HepG2 (cell line): ENCODE measurements at regions not wholly inside any gene's neighbourhood (a gene's known extent, or its start where the extent isn't known, plus 50 kb on each side); places are given as distances from the start of the nearest gene placed in this dataset.

Source experiments
- ATAC-seq: fragments of 200-7000 bp; cut with Tn5 transposase; 3 replicates; pipeline ENCODE4 v1.9.1; 2020; ENCODE audit warnings: mild to moderate bottlenecking, moderate library complexity
- BruUV-seq: library from RNA; stranded (reverse); fragments of 400-500 nt; replicated peaks from 2 replicates; lab custom pipeline; 2021; lab: Mats Ljungman, UMichigan
- CTCF ChIA-PET: fragments of 300-600 bp; formaldehyde crosslinking; extraction: SDS; loops from one replicate; lab custom pipeline; 2021; ENCODE audit warnings: low total read pairs, inconsistent platforms, low intra/inter-chr PET ratio; lab: Yijun Ruan, JAX
- POLR2A ChIA-PET: fragments of 350-600 bp; sonication (Branson Sonifier 250); formaldehyde crosslinking; loops from one replicate; lab custom pipeline; 2020; ENCODE audit warnings: antibody characterized with exemption, inconsistent platforms; lab: Yijun Ruan, JAX
- DNase-seq: peaks from one replicate; pipeline ENCODE4 v3.0.0-alpha.2; 2015; ENCODE audit warnings: low spot score
- FAIRE-seq: peaks from 3 replicates; lab custom pipeline; 2011; peaks lifted over from hg19 to GRCh38; lab: Jason Lieb, UNC
- H2AFZ ChIP-seq: one replicate; pipeline ENCODE4 v1.6.1; 2011; ENCODE audit warnings: low read length, inconsistent platforms
- H3K27ac ChIP-seq: fragments of 300-600 bp; 3 replicates; pipeline ENCODE4 v1.8.0; 2011; ENCODE audit warnings: mixed run types, mild to moderate bottlenecking, mixed read lengths, low read length, inconsistent platforms; ENCODE audit not compliant: insufficient read depth; ENCODE audit errors: extremely low read length
- H3K27me3 ChIP-seq, 2 experiments: fragments of 200-600 bp in 1 of 2; 2 replicates in 1 of 2; 3 replicates in 1 of 2; pipeline versions ENCODE4 v1.6.0 to v1.8.0; 2011; ENCODE audit warnings: low read length in 2 of 2, mild to moderate bottlenecking in 2 of 2, moderate library complexity in 2 of 2, inconsistent platforms in 1 of 2; ENCODE audit not compliant: insufficient read depth in 2 of 2, control insufficient read depth in 1 of 2
- H3K36me3 ChIP-seq, 2 experiments: fragments of 200-600 bp in 1 of 2; replicated peaks in 1 of 2; 2 replicates in 1 of 2; 3 replicates in 1 of 2; pipeline versions ENCODE4 v1.5.1 to v1.8.0; 2011; ENCODE audit warnings: low read length in 2 of 2, inconsistent platforms in 1 of 2; ENCODE audit not compliant: insufficient read depth in 2 of 2, control insufficient read depth in 1 of 2
- H3K4me1 ChIP-seq: 2 replicates; pipeline ENCODE4 v1.5.1; 2012; ENCODE audit warnings: low read length, inconsistent platforms; ENCODE audit not compliant: insufficient read depth
- H3K4me2 ChIP-seq: 2 replicates; pipeline ENCODE4 v1.6.0; 2011; ENCODE audit warnings: low read depth, low read length, inconsistent platforms
- H3K4me3 ChIP-seq, 3 experiments: fragments of 200-600 bp in 1 of 3; sonication (generic), shearing (Covaris generic) in 1 of 3; replicated peaks in 1 of 3; 2 replicates each; pipeline ENCODE4 v1.5.1; 2011 to 2016; ENCODE audit warnings: low read length in 3 of 3, inconsistent platforms in 2 of 3, low read depth in 2 of 3, mild to moderate bottlenecking in 2 of 3, control low read depth in 1 of 3, mixed read lengths in 1 of 3; ENCODE audit not compliant: insufficient read depth in 1 of 3
- H3K79me2 ChIP-seq: one replicate; pipeline ENCODE4 v1.6.1; 2011; ENCODE audit warnings: low read length, inconsistent platforms; ENCODE audit not compliant: insufficient read depth
- H3K9ac ChIP-seq: 2 replicates; pipeline ENCODE4 v1.6.0; 2011; ENCODE audit warnings: mild to moderate bottlenecking, low read depth, low read length, inconsistent platforms; ENCODE audit not compliant: insufficient read depth
- H3K9me3 ChIP-seq: 2 replicates; pipeline ENCODE4 v1.5.1; 2012; ENCODE audit warnings: mild to moderate bottlenecking, low read length
- H4K20me1 ChIP-seq: 2 replicates; pipeline ENCODE4 v1.6.0; 2011; ENCODE audit warnings: inconsistent platforms, mild to moderate bottlenecking, low read length, moderate library complexity; ENCODE audit not compliant: insufficient read depth
- ATF4 ChIP-seq, 2 experiments: fragments of 450-650 bp in 1 of 2; sonication (generic) in 1 of 2; formaldehyde crosslinking; IDR thresholded peaks; 2 replicates each; pipeline versions ENCODE4 v1.5.0 to v1.8.0; 2020 to 2022; ENCODE audit warnings: mild to moderate bottlenecking in 1 of 2, missing genetic modification reagents in 1 of 2
- CENPX ChIP-seq: sonication (generic); formaldehyde crosslinking; IDR thresholded peaks from 2 replicates; pipeline ENCODE4 v1.9.0; 2021; ENCODE audit warnings: mild to moderate bottlenecking, missing genetic modification reagents, moderate library complexity
- E2F5 ChIP-seq: sonication (generic); formaldehyde crosslinking; conservative IDR thresholded peaks from 2 replicates; pipeline ENCODE4 v1.4.0; 2020; ENCODE audit warnings: missing genetic modification reagents
- ERF ChIP-seq: IDR thresholded peaks from 2 replicates; pipeline ENCODE4 v1.6.1; 2018; ENCODE audit warnings: missing biosample characterization, missing genetic modification reagents
- MEF2D ChIP-seq: sonication (generic); formaldehyde crosslinking; IDR thresholded peaks from 2 replicates; pipeline ENCODE4 v1.5.1; 2020; ENCODE audit warnings: mild to moderate bottlenecking, missing genetic modification reagents
- NFYC ChIP-seq: IDR thresholded peaks from 2 replicates; pipeline ENCODE4 v1.6.1; 2016; ENCODE audit warnings: missing genetic modification reagents, missing compliant biosample characterization
- PRPF4 ChIP-seq: fragments of 200-400 bp; formaldehyde crosslinking; IDR thresholded peaks from 2 replicates; pipeline ENCODE4 v1.6.1; 2016; ENCODE audit warnings: low read length, low read depth; ENCODE audit not compliant: poor library complexity, severe bottlenecking
- REXO4 ChIP-seq: sonication (generic); formaldehyde crosslinking; IDR thresholded peaks from 2 replicates; pipeline ENCODE4 v1.8.0; 2022; ENCODE audit warnings: missing genetic modification reagents, mild to moderate bottlenecking, borderline replicate concordance
- RFX5 ChIP-seq: IDR thresholded peaks from 2 replicates; pipeline ENCODE4 v1.6.1; 2011; ENCODE audit warnings: low read depth, low read length, improper control_type of control experiment
- SP1 ChIP-seq, 2 experiments: fragments of 450-650 bp in 1 of 2; sonication (generic) in 1 of 2; formaldehyde crosslinking in 1 of 2; IDR thresholded peaks; 2 replicates each; pipeline versions ENCODE4 v1.4.0 to v1.6.1; 2016 to 2020; ENCODE audit warnings: missing genetic modification reagents in 1 of 2
- TRIM24 ChIP-seq: sonication (generic); formaldehyde crosslinking; IDR thresholded peaks from 2 replicates; pipeline ENCODE4 v1.8.0; 2022; ENCODE audit warnings: mild to moderate bottlenecking, missing genetic modification reagents
- ZNF234 ChIP-seq: sonication (generic); formaldehyde crosslinking; conservative IDR thresholded peaks from 2 replicates; pipeline ENCODE4 v1.5.1; 2020; ENCODE audit warnings: mild to moderate bottlenecking, missing genetic modification reagents
- ZNF33A ChIP-seq: sonication (generic); formaldehyde crosslinking; IDR thresholded peaks from 2 replicates; pipeline ENCODE4 v1.5.1; 2020; ENCODE audit warnings: missing genetic modification reagents, mild to moderate bottlenecking, moderate library complexity, borderline replicate concordance
- ZNF468 ChIP-seq: sonication (generic); formaldehyde crosslinking; IDR thresholded peaks from 2 replicates; pipeline ENCODE4 v1.8.0; 2022; ENCODE audit warnings: mild to moderate bottlenecking, moderate library complexity, missing genetic modification reagents
- ZNF672 ChIP-seq: sonication (generic); formaldehyde crosslinking; IDR thresholded peaks from 2 replicates; pipeline ENCODE4 v1.8.1; 2022; ENCODE audit warnings: missing genetic modification reagents
- ZZZ3 ChIP-seq: sonication (generic); formaldehyde crosslinking; IDR thresholded peaks from 2 replicates; pipeline ENCODE4 v1.4.0; 2020; ENCODE audit warnings: missing genetic modification reagents, mild to moderate bottlenecking, borderline replicate concordance
- WGBS: methylation state at CpG from one replicate; pipeline ENCODE4 v1.1.6; 2017; ENCODE audit warnings: low lambda C conversion rate; 5-methylcytosine and 5-hydroxymethylcytosine counted together
- in situ Hi-C: cut with HindIII; loops from 2 replicates; pipeline ENCODE4 v1.10.0; 2017; ENCODE audit warnings: low pct_unique_long_range_greater_than_20kb; ENCODE audit not compliant: extremely low pct_ligation_motif_present
- intact Hi-C: fragments of 100-400 bp; cut with micrococcal nuclease; formaldehyde crosslinking; loops from one replicate; pipeline ENCODE4 v1.10.0; 2022; ENCODE audit not compliant: unreplicated experiment
- TF ChIP-seq, protein P1 (sequence below): sonication (generic); formaldehyde crosslinking; IDR thresholded peaks from 2 replicates; pipeline ENCODE4 v1.8.1; 2023; ENCODE audit warnings: mild to moderate bottlenecking, missing genetic modification reagents

- no peak overlapping the region for H3K27ac ChIP-seq
- ChIA-PET POLR2A (no interaction called here), CTCF (no interaction called here)
- FAIRE-seq: no peak
- no peaks in the 10 kb centered on the region for H3K9me3 ChIP-seq
- H3K79me2 ChIP-seq: no peaks in the 10 kb centered on the region
- no peak for ATAC-seq
- H3K9ac ChIP-seq: no peak overlapping the region
- BruUV-seq: no TSS peak
- no peak overlapping the region for H3K4me3 ChIP-seq
- no peaks in the 10 kb centered on the region for H3K27me3 ChIP-seq
- in situ Hi-C loops: no loop called here
- no peaks in the 10 kb centered on the region for H3K4me1 ChIP-seq
- TF ChIP-seq TRIM24 (CRISPR knock-in tag): no peak
- TF ChIP-seq ZZZ3 (CRISPR knock-in tag): no peak
- TF ChIP-seq PRPF4: no peak
- TF ChIP-seq MEF2D: no peak
- no peak for TF ChIP-seq ATF4 (CRISPR knock-in tag; IDR thresholded peaks at IDR 0.05)
- no peak for TF ChIP-seq ZNF672
- TF ChIP-seq ERF (CRISPR knock-in tag): no peak
- no peak for TF ChIP-seq NFYC (CRISPR knock-in tag)
- no peak for TF ChIP-seq SP1 (IDR thresholded peaks at IDR 0.05)
- no peak for TF ChIP-seq SP1 (CRISPR knock-in tag; IDR thresholded peaks at IDR 0.05)
- TF ChIP-seq ZNF33A (CRISPR knock-in tag): no peak
- TF ChIP-seq REXO4: no peak
- no peak for TF ChIP-seq ZNF468 (CRISPR knock-in tag)
- no peak for TF ChIP-seq ZNF234
- TF ChIP-seq E2F5 (CRISPR knock-in tag): no peak
- no peak for TF ChIP-seq CENPX (CRISPR knock-in tag)
- TF ChIP-seq, protein P1, sequence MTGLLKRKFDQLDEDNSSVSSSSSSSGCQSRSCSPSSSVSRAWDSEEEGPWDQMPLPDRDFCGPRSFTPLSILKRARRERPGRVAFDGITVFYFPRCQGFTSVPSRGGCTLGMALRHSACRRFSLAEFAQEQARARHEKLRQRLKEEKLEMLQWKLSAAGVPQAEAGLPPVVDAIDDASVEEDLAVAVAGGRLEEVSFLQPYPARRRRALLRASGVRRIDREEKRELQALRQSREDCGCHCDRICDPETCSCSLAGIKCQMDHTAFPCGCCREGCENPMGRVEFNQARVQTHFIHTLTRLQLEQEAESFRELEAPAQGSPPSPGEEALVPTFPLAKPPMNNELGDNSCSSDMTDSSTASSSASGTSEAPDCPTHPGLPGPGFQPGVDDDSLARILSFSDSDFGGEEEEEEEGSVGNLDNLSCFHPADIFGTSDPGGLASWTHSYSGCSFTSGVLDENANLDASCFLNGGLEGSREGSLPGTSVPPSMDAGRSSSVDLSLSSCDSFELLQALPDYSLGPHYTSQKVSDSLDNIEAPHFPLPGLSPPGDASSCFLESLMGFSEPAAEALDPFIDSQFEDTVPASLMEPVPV: no peak
- TF ChIP-seq RFX5: no peak
- WGBS: 1% methylated on average over 2 of the region's 2 CpGs
- no peak overlapping the region for H3K4me2 ChIP-seq
- no peaks in the 10 kb centered on the region for H4K20me1 ChIP-seq
- DNase-seq: no peak
- no peak overlapping the region for H2AFZ ChIP-seq
- H3K36me3 ChIP-seq: no peaks in the 10 kb centered on the region
- intact Hi-C loops: no loop called here
Measured at GRCh38 chr13:76724421-76724820, 161.8 kb downstream of the KCTD12 start.
